Ishikawa (cell line): ENCODE measurements at regions not wholly inside any gene's neighbourhood (a gene's known extent, or its start where the extent isn't known, plus 50 kb on each side); places are given as distances from the start of the nearest gene placed in this dataset.

Experiments
- CEBPB ChIP-seq: IDR thresholded peaks from 2 replicates; pipeline ENCODE4 v1.6.1; 2012
- CREB1 ChIP-seq: IDR thresholded peaks from 2 replicates; pipeline ENCODE4 v1.6.1; 2012; ENCODE audit warnings: low read depth
- EGR1 ChIP-seq: IDR thresholded peaks from 2 replicates; pipeline ENCODE4 v1.6.1; 2012
- EP300 ChIP-seq: IDR thresholded peaks from 2 replicates; pipeline ENCODE4 v1.6.1; 2012; ENCODE audit warnings: borderline replicate concordance
- FOXM1 ChIP-seq: IDR thresholded peaks from 2 replicates; pipeline ENCODE4 v1.6.1; 2012; ENCODE audit warnings: low read depth, borderline replicate concordance
- MAX ChIP-seq: IDR thresholded peaks from 2 replicates; pipeline ENCODE4 v1.6.1; 2012
- NFIC ChIP-seq: IDR thresholded peaks from 2 replicates; pipeline ENCODE4 v1.6.1; 2012
- RAD21 ChIP-seq: IDR thresholded peaks from 2 replicates; pipeline ENCODE4 v1.6.1; 2012; ENCODE audit warnings: low read depth
- REST ChIP-seq: IDR thresholded peaks from 2 replicates; pipeline ENCODE4 v1.6.1; 2012; ENCODE audit warnings: low read depth, mild to moderate bottlenecking
- TAF1 ChIP-seq: IDR thresholded peaks from 2 replicates; pipeline ENCODE4 v1.6.1; 2012; ENCODE audit warnings: low read depth, mild to moderate bottlenecking
- TCF12 ChIP-seq: IDR thresholded peaks from 2 replicates; pipeline ENCODE4 v1.6.1; 2012; ENCODE audit warnings: low read depth
- TEAD4 ChIP-seq: IDR thresholded peaks from 2 replicates; pipeline ENCODE4 v1.6.1; 2012
- USF1 ChIP-seq: IDR thresholded peaks from 2 replicates; pipeline ENCODE4 v1.6.1; 2012
- YY1 ChIP-seq: IDR thresholded peaks from 2 replicates; pipeline ENCODE4 v1.6.1; 2012; ENCODE audit warnings: low read depth
- ZBTB7A ChIP-seq: IDR thresholded peaks from 2 replicates; pipeline ENCODE4 v1.6.1; 2012; ENCODE audit warnings: low read depth

- TF ChIP-seq NFIC (no peak), ZBTB7A (no peak), CEBPB (no peak), TEAD4 (no peak), CREB1 (no peak), RAD21 (no peak), FOXM1 (no peak), EGR1 (no peak), TCF12 (no peak), YY1 (no peak), EP300 (no peak), USF1 (no peak), REST (no peak), TAF1 (no peak), MAX (no peak)
Observed at GRCh38 chr1:186564582-186564981, 103.7 kb upstream of the PDC start.

- TF ChIP-seq MAX (no peak), CEBPB (no peak), FOXM1 (no peak), TAF1 (no peak)
Observed at GRCh38 chr1:186559601-186560116, 98.7 kb upstream of the PDC start.

GRCh38 chr1:186557147-186557777 lies 96.3 kb upstream of the PDC start:
- TF ChIP-seq EP300 (no peak), YY1 (no peak), ZBTB7A (no peak), EGR1 (no peak), CREB1 (no peak), RAD21 (no peak), TEAD4 (no peak), REST (no peak), USF1 (no peak), MAX (no peak), NFIC (no peak), CEBPB (no peak), TAF1 (no peak), FOXM1 (no peak), TCF12 (no peak)

GRCh38 chr1:186550832-186551231 lies 89.9 kb upstream of the PDC start:
- no peak for TF ChIP-seq USF1
- no peak for TF ChIP-seq TCF12
- no peak for TF ChIP-seq TEAD4
- no peak for TF ChIP-seq NFIC
- TF ChIP-seq CREB1, result no peak
- TF ChIP-seq EGR1, result no peak
- TF ChIP-seq FOXM1, result no peak
- no peak for TF ChIP-seq EP300

- TF ChIP-seq MAX (no peak), CREB1 (no peak), EGR1 (no peak), ZBTB7A (no peak), TCF12 (no peak), YY1 (no peak), USF1 (no peak), EP300 (no peak), FOXM1 (no peak), NFIC (no peak), CEBPB (no peak), REST (no peak), TEAD4 (no peak), RAD21 (no peak), TAF1 (no peak)
Observed at GRCh38 chr1:186541003-186541402, 80.1 kb upstream of the PDC start.
